Skeletal muscle satellite cell (primary cell): ENCODE measurements at regions not wholly inside any gene's neighbourhood (a gene's known extent, or its start where the extent isn't known, plus 50 kb on each side); places are given as distances from the start of the nearest gene placed in this dataset.

Experiments
- H3K27me3 ChIP-seq: 2 replicates; pipeline ENCODE4 v1.7.0; 2013; ENCODE audit warnings: low read length; ENCODE audit not compliant: control insufficient read depth, insufficient read depth
- H3K36me3 ChIP-seq: 2 replicates; pipeline ENCODE4 v1.7.0; 2013; ENCODE audit warnings: mild to moderate bottlenecking, control low read depth, low read length; ENCODE audit not compliant: insufficient read depth
- H3K4me1 ChIP-seq: 2 replicates; pipeline ENCODE4 v1.7.0; 2013; ENCODE audit warnings: low read length; ENCODE audit not compliant: control insufficient read depth, insufficient read depth
- H3K4me2 ChIP-seq: 2 replicates; pipeline ENCODE4 v1.7.0; 2013; ENCODE audit warnings: mild to moderate bottlenecking, low read length
- H3K4me3 ChIP-seq: 2 replicates; pipeline ENCODE4 v1.7.0; 2013; ENCODE audit warnings: low read length
- H3K9ac ChIP-seq: 2 replicates; pipeline ENCODE4 v1.7.0; 2013; ENCODE audit warnings: mild to moderate bottlenecking, low read depth, low read length, moderate library complexity
- H3K9me3 ChIP-seq: replicated peaks from 2 replicates; pipeline ENCODE4 v1.7.0; 2013; ENCODE audit warnings: mild to moderate bottlenecking, control low read depth, low read length

GRCh38 chr9:90128587-90129190 is 513.9 kb downstream of the DIRAS2 start:
- H3K9me3 ChIP-seq, result no peaks in the 10 kb centered on the region
- H3K4me3 ChIP-seq, result no peak overlapping the region
- no peaks in the 10 kb centered on the region for H3K27me3 ChIP-seq
- no peaks in the 10 kb centered on the region for H3K36me3 ChIP-seq
- H3K4me2 ChIP-seq, result no peak overlapping the region
- H3K4me1 ChIP-seq, result no peaks in the 10 kb centered on the region
- H3K9ac ChIP-seq, result no peak overlapping the region

GRCh38 chr9:90129446-90129845 is 513.2 kb downstream of the DIRAS2 start:
- Histone ChIP-seq H3K36me3 (no peaks in the 10 kb centered on the region), H3K4me1 (no peaks in the 10 kb centered on the region), H3K9me3 (no peaks in the 10 kb centered on the region), H3K27me3 (no peaks in the 10 kb centered on the region), H3K4me3 (no peak overlapping the region), H3K4me2 (no peak overlapping the region), H3K9ac (no peak overlapping the region)

- Histone ChIP-seq H3K9ac (no peak overlapping the region), H3K4me3 (no peak overlapping the region), H3K36me3 (no peaks in the 10 kb centered on the region), H3K4me1 (no peaks in the 10 kb centered on the region), H3K27me3 (no peaks in the 10 kb centered on the region), H3K9me3 (no peaks in the 10 kb centered on the region), H3K4me2 (no peak overlapping the region)
These were observed 511.1 kb downstream of the DIRAS2 start for GRCh38 chr9:90131568-90131967.

- Histone ChIP-seq H3K9me3 (no peaks in the 10 kb centered on the region), H3K27me3 (no peaks in the 10 kb centered on the region), H3K4me1 (no peaks in the 10 kb centered on the region), H3K4me3 (no peak overlapping the region), H3K36me3 (no peaks in the 10 kb centered on the region), H3K4me2 (no peak overlapping the region), H3K9ac (no peak overlapping the region)
These were observed 509.8 kb downstream of the DIRAS2 start for GRCh38 chr9:90132866-90133265.

- no peaks in the 10 kb centered on the region for H3K9me3 ChIP-seq
These were observed 504.8 kb downstream of the DIRAS2 start for GRCh38 chr9:90137801-90138200.

GRCh38 chr9:90140131-90140818 is 502.3 kb downstream of the DIRAS2 start:
- no peaks in the 10 kb centered on the region for H3K27me3 ChIP-seq
- no peak overlapping the region for H3K9ac ChIP-seq
- H3K4me1 ChIP-seq, result no peaks in the 10 kb centered on the region
- no peaks in the 10 kb centered on the region for H3K9me3 ChIP-seq
- no peak overlapping the region for H3K4me3 ChIP-seq
- H3K4me2 ChIP-seq, result no peak overlapping the region
- H3K36me3 ChIP-seq, result no peaks in the 10 kb centered on the region

More at GRCh38 chr9:90137801-90138200, 504.8 kb downstream of the DIRAS2 start:
- no peak overlapping the region for H3K4me3 ChIP-seq
- no peak overlapping the region for H3K9ac ChIP-seq
- no peaks in the 10 kb centered on the region for H3K4me1 ChIP-seq
- no peak overlapping the region for H3K4me2 ChIP-seq
- H3K27me3 ChIP-seq, result no peaks in the 10 kb centered on the region
- no peaks in the 10 kb centered on the region for H3K36me3 ChIP-seq

GRCh38 chr9:90141723-90142122 is 500.9 kb downstream of the DIRAS2 start:
- Histone ChIP-seq H3K9ac (no peak overlapping the region), H3K4me3 (no peak overlapping the region), H3K4me2 (no peak overlapping the region), H3K36me3 (no peaks in the 10 kb centered on the region), H3K4me1 (no peaks in the 10 kb centered on the region), H3K9me3 (no peaks in the 10 kb centered on the region), H3K27me3 (no peaks in the 10 kb centered on the region)

- Histone ChIP-seq H3K4me1 (no peaks in the 10 kb centered on the region), H3K4me3 (no peak overlapping the region), H3K9me3 (no peaks in the 10 kb centered on the region), H3K4me2 (no peak overlapping the region), H3K9ac (no peak overlapping the region), H3K36me3 (no peaks in the 10 kb centered on the region), H3K27me3 (no peaks in the 10 kb centered on the region)
These were observed 500.0 kb downstream of the DIRAS2 start for GRCh38 chr9:90142580-90142979.

GRCh38 chr9:90147426-90147825 is 495.2 kb downstream of the DIRAS2 start:
- Histone ChIP-seq H3K4me2 (no peak overlapping the region), H3K4me3 (no peak overlapping the region), H3K9ac (no peak overlapping the region), H3K4me1 (no peaks in the 10 kb centered on the region), H3K27me3 (no peaks in the 10 kb centered on the region), H3K9me3 (no peaks in the 10 kb centered on the region), H3K36me3 (no peaks in the 10 kb centered on the region)

- Histone ChIP-seq H3K36me3 (no peaks in the 10 kb centered on the region), H3K9me3 (no peaks in the 10 kb centered on the region), H3K27me3 (no peaks in the 10 kb centered on the region), H3K4me1 (no peaks in the 10 kb centered on the region), H3K4me2 (no peak overlapping the region), H3K4me3 (no peak overlapping the region), H3K9ac (no peak overlapping the region)
These were observed 486.3 kb downstream of the DIRAS2 start for GRCh38 chr9:90156318-90156717.

- Histone ChIP-seq H3K27me3 (no peaks in the 10 kb centered on the region), H3K4me1 (no peaks in the 10 kb centered on the region), H3K4me2 (no peak overlapping the region), H3K4me3 (no peak overlapping the region), H3K36me3 (no peaks in the 10 kb centered on the region), H3K9me3 (no peaks in the 10 kb centered on the region), H3K9ac (no peak overlapping the region)
These were observed 480.3 kb downstream of the DIRAS2 start for GRCh38 chr9:90162326-90162725.

GRCh38 chr9:90162819-90163218 is 479.8 kb downstream of the DIRAS2 start:
- H3K9me3 ChIP-seq, result no peaks in the 10 kb centered on the region
- no peak overlapping the region for H3K9ac ChIP-seq
- no peak overlapping the region for H3K4me2 ChIP-seq
- no peaks in the 10 kb centered on the region for H3K27me3 ChIP-seq
- no peaks in the 10 kb centered on the region for H3K36me3 ChIP-seq
- no peaks in the 10 kb centered on the region for H3K4me1 ChIP-seq
- H3K4me3 ChIP-seq, result no peak overlapping the region
